ENCODE measurements at regions not wholly inside any gene's neighbourhood (a gene's known extent, or its start where the extent isn't known, plus 50 kb on each side); places are given as distances from the start of the nearest gene placed in this dataset.

- TF ChIP-seq ZNF462 (CRISPR knock-in tag; IDR thresholded peaks at IDR 0.05) (no peak), NANOG (IDR thresholded peaks at IDR 0.05; ENCODE audit: borderline replicate concordance) (no peak), ZNF331 (CRISPR knock-in tag; IDR thresholded peaks at IDR 0.05; ENCODE audit: low read depth) (no peak), REST (IDR thresholded peaks at IDR 0.05; ENCODE audit: unreplicated experiment) (no peak), EZH2 (IDR thresholded peaks at IDR 0.05; ENCODE audit: low read depth, unreplicated experiment) (no peak), ZNF114 (CRISPR knock-in tag; IDR thresholded peaks at IDR 0.05) (no peak), STAT1 (IDR thresholded peaks at IDR 0.05; ENCODE audit: unreplicated experiment) (no peak)
These were observed 60.1 kb upstream of the CNEP1R1 start (continued) for GRCh38 chr16:49964973-49965372.

Data from GM23338 (cell line).